ENCODE measurements at regions not wholly inside any gene's neighbourhood (a gene's known extent, or its start where the extent isn't known, plus 50 kb on each side); places are given as distances from the start of the nearest gene placed in this dataset.
A peak's percentile ranks its signal among the peaks of the same experiment; 100 is the strongest.

DNA sequence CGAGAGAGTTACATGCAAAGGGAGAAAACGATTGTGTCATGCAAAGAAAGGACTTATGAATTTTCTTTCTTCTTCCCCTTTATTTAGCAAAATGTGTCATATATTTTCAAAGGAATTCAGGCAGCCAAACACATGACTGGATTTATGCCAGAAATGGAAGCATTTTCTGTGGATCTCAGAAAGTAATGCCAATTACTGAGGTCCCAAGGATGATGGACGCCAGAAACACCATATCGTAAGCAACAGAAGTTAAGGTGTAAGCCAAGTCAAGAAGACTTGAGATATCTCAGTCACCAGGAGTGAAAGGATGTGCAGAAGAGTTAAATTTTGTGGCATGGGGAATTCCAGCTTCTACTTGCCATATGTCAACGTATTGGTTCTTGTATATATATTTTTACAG, 255.1 kb downstream of the GBA3 start:
- no peaks in the 10 kb centered on the region for H3K27me3 Mint-ChIP-seq
- H3K27ac Mint-ChIP-seq = no peak overlapping the region
- H3K36me3 Mint-ChIP-seq (ENCODE audit: insufficient read depth) = no peaks in the 10 kb centered on the region
- H3K9me3 Mint-ChIP-seq (ENCODE audit: low read depth) = no peaks in the 10 kb centered on the region
- H3K4me1 Mint-ChIP-seq (ENCODE audit: low read depth) = peaks cover 12% of the 10 kb centered on the region
- H3K4me3 Mint-ChIP-seq (ENCODE audit: low read depth) = no peak overlapping the region
- no peak for TF ChIP-seq CTCF (IDR thresholded peaks at IDR 0.05; ENCODE audit: unreplicated experiment)
- no peak for DNase-seq (ENCODE audit: low spot score, unreplicated experiment)

DNA sequence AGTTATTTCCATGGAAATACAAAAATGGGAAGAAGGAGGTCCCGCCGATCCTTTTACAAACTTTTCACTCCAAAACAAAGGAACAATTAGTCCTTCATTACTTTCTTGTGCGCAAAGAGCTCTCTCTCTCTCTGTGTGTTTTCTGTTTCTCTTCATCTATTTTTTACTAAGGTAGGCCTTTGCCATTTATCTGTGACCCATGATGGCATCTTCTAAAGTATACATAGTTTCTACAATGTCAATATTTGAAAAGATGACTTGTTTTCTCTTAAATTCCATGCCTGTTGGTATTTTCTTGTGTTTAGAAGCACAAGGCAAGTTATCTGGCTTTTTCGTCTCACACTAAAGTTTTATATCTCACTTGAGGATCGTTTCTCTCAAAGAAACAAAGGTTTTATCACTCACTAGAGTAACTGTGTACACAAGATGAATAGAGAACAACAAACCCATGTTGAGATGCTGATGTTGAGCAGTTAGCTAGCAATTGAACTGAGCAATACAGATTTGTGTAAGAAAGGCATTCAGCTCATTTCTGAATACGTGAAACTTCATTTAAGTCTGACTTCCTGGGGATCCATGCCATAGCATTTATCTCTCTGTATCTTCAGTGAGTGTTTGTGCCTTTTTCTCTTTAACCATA, 250.3 kb downstream of the GBA3 start:
- no peaks in the 10 kb centered on the region for H3K36me3 Mint-ChIP-seq (ENCODE audit: insufficient read depth)
- DNase-seq (ENCODE audit: low spot score, unreplicated experiment) = no peak
- H3K27ac Mint-ChIP-seq = no peak overlapping the region
- H3K9me3 Mint-ChIP-seq (ENCODE audit: low read depth) = no peaks in the 10 kb centered on the region
- H3K4me3 Mint-ChIP-seq (ENCODE audit: low read depth) = no peak overlapping the region
- no peak for TF ChIP-seq CTCF (IDR thresholded peaks at IDR 0.05; ENCODE audit: unreplicated experiment)
- H3K27me3 Mint-ChIP-seq = no peaks in the 10 kb centered on the region
- peaks cover 25% of the 10 kb centered on the region for H3K4me1 Mint-ChIP-seq (ENCODE audit: low read depth)

DNA sequence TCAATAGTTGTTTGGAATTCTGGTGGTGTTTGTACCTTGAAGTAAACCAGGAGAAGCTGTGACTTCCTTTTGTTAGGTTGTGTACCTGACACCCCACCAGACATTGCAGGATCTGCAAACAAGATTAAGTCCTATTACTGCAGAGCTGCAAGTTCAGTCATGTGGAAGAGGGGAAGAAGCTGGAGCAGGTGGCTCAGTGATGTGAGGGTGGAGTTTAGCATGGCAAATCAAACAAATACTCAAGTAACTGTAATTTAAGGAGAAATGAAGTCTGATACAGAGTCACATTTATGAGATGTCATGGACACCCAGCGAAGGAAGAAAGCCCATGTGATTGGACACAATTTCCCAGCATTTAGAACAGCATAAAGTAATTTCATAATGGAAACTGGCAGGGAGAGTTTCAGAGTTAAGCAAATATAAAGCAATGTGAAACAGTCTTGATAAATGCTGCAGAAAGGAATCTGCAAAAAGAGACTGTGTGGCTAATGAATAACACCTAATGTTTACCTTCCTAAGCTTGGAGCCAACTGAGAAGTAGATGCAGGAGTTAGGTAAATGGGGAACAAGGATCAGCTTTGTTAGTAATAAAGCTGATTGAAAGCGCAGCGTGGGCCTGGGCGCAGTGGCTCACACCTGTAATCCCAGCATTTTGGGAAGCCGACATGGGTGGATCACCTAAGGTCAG, 249.1 kb downstream of the GBA3 start:
- Mint-ChIP-seq H3K4me3 (ENCODE audit: low read depth) (no peak overlapping the region), H3K9me3 (ENCODE audit: low read depth) (no peaks in the 10 kb centered on the region), H3K4me1 (ENCODE audit: low read depth) (peaks cover 25% of the 10 kb centered on the region), H3K36me3 (ENCODE audit: insufficient read depth) (no peaks in the 10 kb centered on the region), H3K27ac (peak overlapping the region; percentile 70), H3K27me3 (no peaks in the 10 kb centered on the region)
- TF ChIP-seq CTCF (IDR thresholded peaks at IDR 0.05; ENCODE audit: unreplicated experiment) = no peak
- no peak for DNase-seq (ENCODE audit: low spot score, unreplicated experiment)

- DNase-seq (ENCODE audit: low spot score, unreplicated experiment) = no peak
- Mint-ChIP-seq H3K36me3 (ENCODE audit: insufficient read depth) (no peaks in the 10 kb centered on the region), H3K27ac (no peak overlapping the region), H3K27me3 (no peaks in the 10 kb centered on the region), H3K9me3 (ENCODE audit: low read depth) (peaks cover 3% of the 10 kb centered on the region), H3K4me1 (ENCODE audit: low read depth) (peaks cover 3% of the 10 kb centered on the region), H3K4me3 (ENCODE audit: low read depth) (no peak overlapping the region)
- no peak for TF ChIP-seq CTCF (IDR thresholded peaks at IDR 0.05; ENCODE audit: unreplicated experiment)
Observed at GRCh38 chr4:22932326-22932725, 239.6 kb downstream of the GBA3 start.

- no peak for DNase-seq (ENCODE audit: low spot score, unreplicated experiment)
- no peaks in the 10 kb centered on the region for H3K27me3 Mint-ChIP-seq
- TF ChIP-seq CTCF (IDR thresholded peaks at IDR 0.05; ENCODE audit: unreplicated experiment) = no peak
- no peak overlapping the region for H3K27ac Mint-ChIP-seq
- no peaks in the 10 kb centered on the region for H3K4me1 Mint-ChIP-seq (ENCODE audit: low read depth)
- H3K4me3 Mint-ChIP-seq (ENCODE audit: low read depth) = no peak overlapping the region
- H3K36me3 Mint-ChIP-seq (ENCODE audit: insufficient read depth) = no peaks in the 10 kb centered on the region
- peaks cover 7% of the 10 kb centered on the region for H3K9me3 Mint-ChIP-seq (ENCODE audit: low read depth)
Observed at GRCh38 chr4:22922426-22922825, 229.7 kb downstream of the GBA3 start.

Measured in progenitor cell of endocrine pancreas (in vitro differentiated cells).